ENCODE measurements at regions not wholly inside any gene's neighbourhood (a gene's known extent, or its start where the extent isn't known, plus 50 kb on each side); places are given as distances from the start of the nearest gene placed in this dataset.

DNA sequence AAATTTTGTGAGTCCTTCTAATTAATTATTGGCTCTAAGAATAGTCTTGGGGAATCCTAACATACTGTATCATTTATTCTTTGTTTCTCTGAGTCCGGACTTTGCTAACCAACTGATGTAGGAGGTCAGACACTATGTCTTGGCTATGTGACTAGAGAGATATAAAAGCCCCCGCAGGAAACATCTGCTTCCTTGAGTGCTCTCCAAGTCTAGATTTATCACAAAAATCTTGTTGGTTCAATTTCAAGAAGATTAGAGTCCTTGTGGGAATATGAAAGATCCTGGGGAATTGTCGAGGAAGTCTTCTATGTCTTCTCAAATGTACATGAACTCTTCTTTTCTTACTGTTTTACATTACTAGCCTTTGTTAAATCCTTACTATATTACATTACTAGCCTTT, 1712.5 kb downstream of the NCAM2 start:
- TF ChIP-seq, protein P1, sequence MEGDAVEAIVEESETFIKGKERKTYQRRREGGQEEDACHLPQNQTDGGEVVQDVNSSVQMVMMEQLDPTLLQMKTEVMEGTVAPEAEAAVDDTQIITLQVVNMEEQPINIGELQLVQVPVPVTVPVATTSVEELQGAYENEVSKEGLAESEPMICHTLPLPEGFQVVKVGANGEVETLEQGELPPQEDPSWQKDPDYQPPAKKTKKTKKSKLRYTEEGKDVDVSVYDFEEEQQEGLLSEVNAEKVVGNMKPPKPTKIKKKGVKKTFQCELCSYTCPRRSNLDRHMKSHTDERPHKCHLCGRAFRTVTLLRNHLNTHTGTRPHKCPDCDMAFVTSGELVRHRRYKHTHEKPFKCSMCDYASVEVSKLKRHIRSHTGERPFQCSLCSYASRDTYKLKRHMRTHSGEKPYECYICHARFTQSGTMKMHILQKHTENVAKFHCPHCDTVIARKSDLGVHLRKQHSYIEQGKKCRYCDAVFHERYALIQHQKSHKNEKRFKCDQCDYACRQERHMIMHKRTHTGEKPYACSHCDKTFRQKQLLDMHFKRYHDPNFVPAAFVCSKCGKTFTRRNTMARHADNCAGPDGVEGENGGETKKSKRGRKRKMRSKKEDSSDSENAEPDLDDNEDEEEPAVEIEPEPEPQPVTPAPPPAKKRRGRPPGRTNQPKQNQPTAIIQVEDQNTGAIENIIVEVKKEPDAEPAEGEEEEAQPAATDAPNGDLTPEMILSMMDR (conservative IDR thresholded peaks at IDR 0.05 in 1 of 2, IDR thresholded peaks at IDR 0.05 in 1 of 2; ENCODE audit: extremely low read depth in 1 of 2, insufficient read depth in 1 of 2, low read depth in 1 of 2, low read length in 2 of 2) = no peak
- no peak for TF ChIP-seq EZH2 (IDR thresholded peaks at IDR 0.05; ENCODE audit: borderline replicate concordance, low read length)

All from mammary epithelial cell (primary cell).